NCI-H146 (cell line): ENCODE measurements at regions not wholly inside any gene's neighbourhood (a gene's known extent, or its start where the extent isn't known, plus 50 kb on each side); places are given as distances from the start of the nearest gene placed in this dataset.
A peak's percentile ranks its signal among the peaks of the same experiment; 100 is the strongest.
"Not testable (repeated sequence)": the region's sequence is repeated elsewhere in the genome, so short reads cannot be mapped to it uniquely, and the experiment has no call there.

ENCODE experiments used
- DNase-seq: peaks from one replicate; lab custom pipeline; 2025; lab: John Stamatoyannopoulos, UW

GRCh38 chr4:181807771-181808170 lies 435.4 kb upstream of the TENM3 start:
- no peak for DNase-seq

GRCh38 chr4:181810711-181811110 lies 432.5 kb upstream of the TENM3 start:
- DNase-seq: no peak

- not testable (repeated sequence) for DNase-seq
These were observed 431.7 kb upstream of the TENM3 start for GRCh38 chr4:181811550-181811949.

GRCh38 chr4:181819946-181820345 lies 423.3 kb upstream of the TENM3 start:
- peak; percentile 63 for DNase-seq

GRCh38 chr4:181820553-181820952 lies 422.6 kb upstream of the TENM3 start:
- DNase-seq: peak; percentile 79

GRCh38 chr4:181821039-181822004 lies 421.9 kb upstream of the TENM3 start:
- DNase-seq: peak; percentile 74

GRCh38 chr4:181822005-181822375 lies 421.2 kb upstream of the TENM3 start:
- DNase-seq: peak; percentile 90

GRCh38 chr4:181823183-181823582 lies 420.0 kb upstream of the TENM3 start:
- no peak for DNase-seq

GRCh38 chr4:181823645-181824044 lies 419.6 kb upstream of the TENM3 start:
- DNase-seq: no peak

- DNase-seq: no peak
These were observed 417.6 kb upstream of the TENM3 start for GRCh38 chr4:181825564-181825963.

GRCh38 chr4:181827246-181827645 lies 416.0 kb upstream of the TENM3 start:
- DNase-seq: no peak

- no peak for DNase-seq
These were observed 412.7 kb upstream of the TENM3 start for GRCh38 chr4:181830404-181831035.

- no peak for DNase-seq
These were observed 409.1 kb upstream of the TENM3 start for GRCh38 chr4:181834071-181834470.

- DNase-seq: peak; percentile 63
These were observed 407.9 kb upstream of the TENM3 start for GRCh38 chr4:181835348-181835747.

- no peak for DNase-seq
These were observed 404.9 kb upstream of the TENM3 start for GRCh38 chr4:181838253-181838652.

GRCh38 chr4:181843797-181844196 lies 399.4 kb upstream of the TENM3 start:
- not testable (repeated sequence) for DNase-seq

- DNase-seq: no peak
These were observed 397.6 kb upstream of the TENM3 start for GRCh38 chr4:181845617-181846016.

GRCh38 chr4:181846934-181847333 lies 396.3 kb upstream of the TENM3 start:
- DNase-seq: no peak

GRCh38 chr4:181848357-181848756 lies 394.8 kb upstream of the TENM3 start:
- no peak for DNase-seq

GRCh38 chr4:181849472-181849871 lies 393.7 kb upstream of the TENM3 start:
- no peak for DNase-seq

GRCh38 chr4:181853881-181854511 lies 389.2 kb upstream of the TENM3 start:
- no peak for DNase-seq

GRCh38 chr4:181855307-181855706 lies 387.9 kb upstream of the TENM3 start:
- DNase-seq: no peak

- peak; percentile 53 for DNase-seq
These were observed 385.7 kb upstream of the TENM3 start for GRCh38 chr4:181857471-181857870.
